ENCODE measurements at regions not wholly inside any gene's neighbourhood (a gene's known extent, or its start where the extent isn't known, plus 50 kb on each side); places are given as distances from the start of the nearest gene placed in this dataset.

GRCh38 chr16:54631782-54632181 lies 298.9 kb upstream of the IRX5 start:
- Histone ChIP-seq H3K36me3 (ENCODE audit: control insufficient read depth, insufficient read depth, low read length) (no peaks in the 10 kb centered on the region), H3K9me3 (ENCODE audit: control insufficient read depth, insufficient read depth, low read depth, low read length) (no peaks in the 10 kb centered on the region), H3K27ac (ENCODE audit: low read depth, low read length) (no peak overlapping the region), H3K4me1 (ENCODE audit: control insufficient read depth, insufficient read depth, low read length) (no peaks in the 10 kb centered on the region), H3K27me3 (ENCODE audit: control insufficient read depth, insufficient read depth, low read length) (no peaks in the 10 kb centered on the region), H3K9ac (ENCODE audit: low read length) (no peak overlapping the region), H3K4me3 (ENCODE audit: low read depth, low read length) (no peak overlapping the region)

DNA sequence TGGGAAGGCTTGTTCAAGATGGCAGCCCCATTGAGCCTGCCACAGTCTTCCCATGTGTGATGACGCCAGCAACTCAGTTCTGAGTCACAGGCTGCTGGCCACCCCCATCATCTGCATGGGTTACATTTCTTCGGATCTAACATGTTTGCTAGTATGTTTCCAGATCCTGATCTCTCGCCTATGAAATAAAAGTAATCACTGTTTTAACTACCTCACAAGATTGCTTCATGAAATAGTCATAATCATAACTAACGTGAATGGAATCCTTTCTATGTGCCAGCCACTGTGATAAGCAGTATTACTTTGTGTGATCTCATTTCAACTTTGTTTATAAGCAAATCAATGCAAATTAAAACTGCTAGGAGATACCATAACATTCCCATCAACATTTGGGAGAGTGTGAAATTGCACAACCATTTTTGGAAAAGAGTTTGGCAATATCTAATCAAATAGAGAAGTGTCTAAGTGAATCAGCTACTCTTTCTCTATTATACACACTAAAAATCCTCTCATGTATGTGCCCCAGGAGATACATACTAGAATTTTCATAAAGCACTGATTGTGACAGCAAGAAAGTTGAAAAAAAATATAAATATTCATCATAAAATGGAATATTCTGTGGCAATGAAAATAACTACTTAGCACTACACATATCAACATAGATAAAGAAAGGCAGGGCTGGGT lies 300.2 kb upstream of the IRX5 start:
- Histone ChIP-seq H3K4me3 (ENCODE audit: low read depth, low read length) (no peak overlapping the region), H3K36me3 (ENCODE audit: control insufficient read depth, insufficient read depth, low read length) (no peaks in the 10 kb centered on the region), H3K9me3 (ENCODE audit: control insufficient read depth, insufficient read depth, low read depth, low read length) (no peaks in the 10 kb centered on the region), H3K27me3 (ENCODE audit: control insufficient read depth, insufficient read depth, low read length) (no peaks in the 10 kb centered on the region), H3K4me1 (ENCODE audit: control insufficient read depth, insufficient read depth, low read length) (no peaks in the 10 kb centered on the region), H3K27ac (ENCODE audit: low read depth, low read length) (no peak overlapping the region), H3K9ac (ENCODE audit: low read length) (no peak overlapping the region)

GRCh38 chr16:54628796-54629625 lies 301.7 kb upstream of the IRX5 start:
- Histone ChIP-seq H3K4me1 (ENCODE audit: control insufficient read depth, insufficient read depth, low read length) (no peaks in the 10 kb centered on the region), H3K27ac (ENCODE audit: low read depth, low read length) (no peak overlapping the region), H3K9me3 (ENCODE audit: control insufficient read depth, insufficient read depth, low read depth, low read length) (no peaks in the 10 kb centered on the region), H3K36me3 (ENCODE audit: control insufficient read depth, insufficient read depth, low read length) (no peaks in the 10 kb centered on the region), H3K9ac (ENCODE audit: low read length) (no peak overlapping the region), H3K27me3 (ENCODE audit: control insufficient read depth, insufficient read depth, low read length) (no peaks in the 10 kb centered on the region), H3K4me3 (ENCODE audit: low read depth, low read length) (no peak overlapping the region)

DNA sequence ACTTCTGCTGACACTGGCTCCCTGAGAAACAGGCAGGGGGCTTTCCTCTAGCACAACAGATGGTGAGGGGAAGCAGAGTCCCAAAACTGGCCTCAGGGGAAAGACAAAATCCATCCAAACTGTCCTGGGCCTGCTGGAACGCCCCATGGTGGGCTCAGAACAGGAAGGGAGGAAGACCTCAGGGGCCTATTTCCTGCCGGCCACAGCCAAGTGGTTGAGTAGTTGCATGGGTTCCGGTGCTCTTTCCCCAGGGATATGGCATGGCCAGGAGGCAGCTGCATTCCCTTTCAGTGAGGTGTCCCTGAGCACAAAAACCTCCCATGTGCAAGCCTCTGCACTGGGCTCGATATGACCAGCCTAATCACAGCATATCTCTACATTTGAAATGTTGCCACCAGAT lies 303.0 kb upstream of the IRX5 start:
- H3K27me3 ChIP-seq (ENCODE audit: control insufficient read depth, insufficient read depth, low read length), result no peaks in the 10 kb centered on the region
- H3K4me1 ChIP-seq (ENCODE audit: control insufficient read depth, insufficient read depth, low read length), result no peaks in the 10 kb centered on the region
- H3K4me3 ChIP-seq (ENCODE audit: low read depth, low read length), result no peak overlapping the region

GRCh38 chr16:54623636-54624035 lies 307.0 kb upstream of the IRX5 start:
- H3K4me3 ChIP-seq (ENCODE audit: low read depth, low read length), result no peak overlapping the region
- no peak overlapping the region for H3K9ac ChIP-seq (ENCODE audit: low read length)
- no peaks in the 10 kb centered on the region for H3K27me3 ChIP-seq (ENCODE audit: control insufficient read depth, insufficient read depth, low read length)
- peaks cover 11% of the 10 kb centered on the region; the same call in 1 of the 2 replicates for H3K9me3 ChIP-seq (ENCODE audit: control insufficient read depth, insufficient read depth, low read depth, low read length)
- no peak overlapping the region for H3K27ac ChIP-seq (ENCODE audit: low read depth, low read length)
- H3K4me1 ChIP-seq (ENCODE audit: control insufficient read depth, insufficient read depth, low read length), result no peaks in the 10 kb centered on the region
- no peaks in the 10 kb centered on the region for H3K36me3 ChIP-seq (ENCODE audit: control insufficient read depth, insufficient read depth, low read length)

More for the DNA sequence above, 303.0 kb upstream of the IRX5 start:
- Histone ChIP-seq H3K9me3 (ENCODE audit: control insufficient read depth, insufficient read depth, low read depth, low read length) (no peaks in the 10 kb centered on the region), H3K27ac (ENCODE audit: low read depth, low read length) (no peak overlapping the region), H3K36me3 (ENCODE audit: control insufficient read depth, insufficient read depth, low read length) (no peaks in the 10 kb centered on the region), H3K9ac (ENCODE audit: low read length) (no peak overlapping the region)

GRCh38 chr16:54620197-54620596 lies 310.5 kb upstream of the IRX5 start:
- no peaks in the 10 kb centered on the region for H3K27me3 ChIP-seq (ENCODE audit: control insufficient read depth, insufficient read depth, low read length)

DNA sequence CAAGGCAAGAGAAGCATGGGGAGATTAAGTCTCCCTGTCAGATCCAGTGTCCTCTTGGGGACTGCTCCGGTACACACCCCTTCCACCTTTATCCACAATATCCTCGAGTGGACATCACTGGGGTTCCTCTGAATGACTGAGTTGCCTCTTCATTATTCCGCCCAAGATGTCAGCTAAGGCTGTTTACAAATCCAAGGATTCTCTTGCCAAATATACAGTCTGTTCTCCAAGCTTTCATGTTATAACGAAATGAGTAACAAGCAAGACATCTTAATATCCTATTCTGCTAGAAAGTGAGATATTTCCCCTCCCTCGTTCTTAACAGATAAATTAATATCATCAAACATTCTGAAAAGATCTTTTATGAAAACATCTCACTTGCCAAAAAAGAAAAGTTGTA lies 314.1 kb upstream of the IRX5 start:
- Histone ChIP-seq H3K27me3 (ENCODE audit: control insufficient read depth, insufficient read depth, low read length) (no peaks in the 10 kb centered on the region), H3K36me3 (ENCODE audit: control insufficient read depth, insufficient read depth, low read length) (no peaks in the 10 kb centered on the region), H3K9me3 (ENCODE audit: control insufficient read depth, insufficient read depth, low read depth, low read length) (peaks cover 12% of the 10 kb centered on the region; the same call in 1 of the 2 replicates), H3K27ac (ENCODE audit: low read depth, low read length) (no peak overlapping the region), H3K4me3 (ENCODE audit: low read depth, low read length) (no peak overlapping the region), H3K4me1 (ENCODE audit: control insufficient read depth, insufficient read depth, low read length) (no peaks in the 10 kb centered on the region), H3K9ac (ENCODE audit: low read length) (no peak overlapping the region)

More at GRCh38 chr16:54620197-54620596, 310.5 kb upstream of the IRX5 start:
- no peak overlapping the region for H3K9ac ChIP-seq (ENCODE audit: low read length)
- H3K27ac ChIP-seq (ENCODE audit: low read depth, low read length), result no peak overlapping the region
- no peak overlapping the region for H3K4me3 ChIP-seq (ENCODE audit: low read depth, low read length)
- H3K9me3 ChIP-seq (ENCODE audit: control insufficient read depth, insufficient read depth, low read depth, low read length), result peaks cover 12% of the 10 kb centered on the region; the same call in 1 of the 2 replicates
- no peaks in the 10 kb centered on the region for H3K4me1 ChIP-seq (ENCODE audit: control insufficient read depth, insufficient read depth, low read length)
- no peaks in the 10 kb centered on the region for H3K36me3 ChIP-seq (ENCODE audit: control insufficient read depth, insufficient read depth, low read length)

- Histone ChIP-seq H3K36me3 (ENCODE audit: control insufficient read depth, insufficient read depth, low read length) (no peaks in the 10 kb centered on the region), H3K9ac (ENCODE audit: low read length) (no peak overlapping the region), H3K4me1 (ENCODE audit: control insufficient read depth, insufficient read depth, low read length) (no peaks in the 10 kb centered on the region), H3K27ac (ENCODE audit: low read depth, low read length) (no peak overlapping the region), H3K4me3 (ENCODE audit: low read depth, low read length) (no peak overlapping the region), H3K9me3 (ENCODE audit: control insufficient read depth, insufficient read depth, low read depth, low read length) (peaks cover 13% of the 10 kb centered on the region), H3K27me3 (ENCODE audit: control insufficient read depth, insufficient read depth, low read length) (no peaks in the 10 kb centered on the region)
Measured at GRCh38 chr16:54605536-54606066, 319.0 kb upstream of the IRX3 start.

DNA sequence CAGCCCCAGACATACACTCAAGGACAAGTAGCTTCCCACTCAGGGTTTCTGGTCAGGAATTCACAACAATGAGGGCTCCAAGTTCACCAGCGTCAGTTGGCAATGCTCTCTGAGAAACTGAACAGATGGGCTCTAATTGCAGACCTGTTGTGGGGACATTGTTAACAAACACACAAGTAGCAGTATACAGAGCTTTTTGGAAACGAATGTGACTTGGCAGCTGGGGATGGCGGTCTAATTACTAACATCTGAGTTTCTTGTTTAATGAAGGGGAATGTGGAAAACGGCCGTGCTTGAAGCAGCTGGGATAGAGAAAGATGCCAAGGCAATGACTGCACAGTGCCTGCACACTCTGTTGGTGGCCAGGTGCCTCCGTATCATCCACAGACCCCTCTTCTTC lies 316.1 kb upstream of the IRX3 start:
- no peaks in the 10 kb centered on the region for H3K4me1 ChIP-seq (ENCODE audit: control insufficient read depth, insufficient read depth, low read length)
- peaks cover 13% of the 10 kb centered on the region; the same call in 1 of the 2 replicates for H3K9me3 ChIP-seq (ENCODE audit: control insufficient read depth, insufficient read depth, low read depth, low read length)
- H3K9ac ChIP-seq (ENCODE audit: low read length), result no peak overlapping the region
- no peak overlapping the region for H3K27ac ChIP-seq (ENCODE audit: low read depth, low read length)
- no peak overlapping the region for H3K4me3 ChIP-seq (ENCODE audit: low read depth, low read length)
- H3K27me3 ChIP-seq (ENCODE audit: control insufficient read depth, insufficient read depth, low read length), result no peaks in the 10 kb centered on the region
- H3K36me3 ChIP-seq (ENCODE audit: control insufficient read depth, insufficient read depth, low read length), result no peaks in the 10 kb centered on the region

- peaks cover 3% of the 10 kb centered on the region; the same call in 1 of the 2 replicates for H3K9me3 ChIP-seq (ENCODE audit: control insufficient read depth, insufficient read depth, low read depth, low read length)
- no peaks in the 10 kb centered on the region for H3K36me3 ChIP-seq (ENCODE audit: control insufficient read depth, insufficient read depth, low read length)
- no peak overlapping the region for H3K4me3 ChIP-seq (ENCODE audit: low read depth, low read length)
- H3K9ac ChIP-seq (ENCODE audit: low read length), result no peak overlapping the region
- H3K4me1 ChIP-seq (ENCODE audit: control insufficient read depth, insufficient read depth, low read length), result peaks cover 13% of the 10 kb centered on the region
- no peak overlapping the region for H3K27ac ChIP-seq (ENCODE audit: low read depth, low read length)
- H3K27me3 ChIP-seq (ENCODE audit: control insufficient read depth, insufficient read depth, low read length), result peaks cover 22% of the 10 kb centered on the region
Measured at GRCh38 chr16:54597222-54597621, 310.6 kb upstream of the IRX3 start.

- H3K4me3 ChIP-seq (ENCODE audit: low read depth, low read length), result no peak overlapping the region
- no peak overlapping the region for H3K27ac ChIP-seq (ENCODE audit: low read depth, low read length)
- peaks cover 29% of the 10 kb centered on the region for H3K4me1 ChIP-seq (ENCODE audit: control insufficient read depth, insufficient read depth, low read length)
- H3K27me3 ChIP-seq (ENCODE audit: control insufficient read depth, insufficient read depth, low read length), result peaks cover 22% of the 10 kb centered on the region
- H3K9me3 ChIP-seq (ENCODE audit: control insufficient read depth, insufficient read depth, low read depth, low read length), result no peaks in the 10 kb centered on the region
- no peak overlapping the region for H3K9ac ChIP-seq (ENCODE audit: low read length)
- no peaks in the 10 kb centered on the region for H3K36me3 ChIP-seq (ENCODE audit: control insufficient read depth, insufficient read depth, low read length)
Measured at GRCh38 chr16:54595621-54596020, 309.0 kb upstream of the IRX3 start.

Measured in HUES6 (cell line).